Type B pancreatic cell (in vitro differentiated cells): ENCODE measurements at regions not wholly inside any gene's neighbourhood (a gene's known extent, or its start where the extent isn't known, plus 50 kb on each side); places are given as distances from the start of the nearest gene placed in this dataset.

Experiments used
- DNase-seq: peaks from one replicate; pipeline ENCODE4 v3.0.0; 2021; ENCODE audit warnings: mixed read lengths; ENCODE audit not compliant: unreplicated experiment; ENCODE audit errors: extremely low spot score
- H3K27ac Mint-ChIP-seq: 2 replicates; pipeline ENCODE4 v1.8.0; 2021; ENCODE audit warnings: mild to moderate bottlenecking, mixed read lengths
- H3K27me3 Mint-ChIP-seq: 2 replicates; pipeline ENCODE4 v1.8.0; 2021; ENCODE audit warnings: mixed read lengths
- H3K36me3 Mint-ChIP-seq: 2 replicates; pipeline ENCODE4 v1.8.0; 2021; ENCODE audit warnings: mixed read lengths
- H3K4me1 Mint-ChIP-seq: one replicate; pipeline ENCODE4 v1.8.0; 2021; ENCODE audit warnings: mixed read lengths; ENCODE audit not compliant: unreplicated experiment
- H3K4me3 Mint-ChIP-seq: 2 replicates; pipeline ENCODE4 v1.8.0; 2021; ENCODE audit warnings: mild to moderate bottlenecking, mixed read lengths
- H3K9me3 Mint-ChIP-seq: 2 replicates; pipeline ENCODE4 v1.8.0; 2021; ENCODE audit warnings: mixed read lengths
- CTCF ChIP-seq: fragments of 200-600 bp; sonication (generic); conservative IDR thresholded peaks from 2 replicates; pipeline ENCODE4 v1.5.0; 2021; ENCODE audit warnings: antibody characterized with exemption, mild to moderate bottlenecking

DNA sequence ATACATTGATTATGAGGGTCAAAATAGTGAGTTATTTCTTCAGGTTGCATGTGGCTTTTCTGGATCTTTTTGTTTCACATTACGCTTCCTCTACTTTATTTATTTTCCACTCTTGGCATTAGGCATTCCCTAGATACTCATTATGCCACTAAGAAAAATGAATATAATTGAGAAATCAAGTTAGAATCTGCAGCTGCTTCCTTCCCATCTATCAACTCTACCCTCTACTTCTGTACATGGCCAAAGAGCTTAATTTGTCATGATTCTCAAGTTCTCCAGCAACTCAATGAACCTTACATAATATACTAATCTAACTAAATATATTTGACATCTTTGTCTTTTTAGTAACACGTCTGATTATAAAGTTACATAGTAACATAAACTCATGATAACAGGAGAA, 598.1 kb upstream of the LRRTM4 start:
- Mint-ChIP-seq H3K4me3 (no peak overlapping the region), H3K9me3 (peaks cover 4% of the 10 kb centered on the region), H3K4me1 (no peaks in the 10 kb centered on the region), H3K36me3 (no peaks in the 10 kb centered on the region), H3K27ac (no peak overlapping the region), H3K27me3 (no peaks in the 10 kb centered on the region)
- no peak for DNase-seq
- TF ChIP-seq CTCF = no peak

DNA sequence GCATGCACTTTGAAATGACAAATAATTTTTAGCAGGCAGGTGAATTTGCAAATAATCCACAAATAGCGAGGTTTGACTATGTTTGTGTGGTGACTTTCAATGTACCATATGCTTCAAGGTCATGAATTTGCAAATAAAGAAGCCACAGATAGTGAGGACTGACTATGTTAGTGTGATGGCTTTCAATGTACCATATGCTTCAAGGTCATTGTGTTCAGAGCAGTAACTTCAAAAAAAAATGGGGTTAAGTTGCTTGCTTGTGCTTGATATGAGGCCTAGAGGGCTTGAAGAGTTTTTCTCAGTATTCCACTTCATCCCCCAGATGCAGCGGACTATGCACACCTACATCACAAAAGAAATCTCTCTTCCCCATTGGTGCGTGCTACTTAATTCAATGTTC, 602.9 kb upstream of the LRRTM4 start:
- Mint-ChIP-seq H3K27ac (no peak overlapping the region), H3K4me3 (no peak overlapping the region), H3K36me3 (no peaks in the 10 kb centered on the region), H3K9me3 (no peaks in the 10 kb centered on the region), H3K4me1 (no peaks in the 10 kb centered on the region), H3K27me3 (no peaks in the 10 kb centered on the region)
- no peak for DNase-seq
- TF ChIP-seq CTCF = no peak

GRCh38 chr2:78127424-78127823, 605.2 kb upstream of the LRRTM4 start:
- no peaks in the 10 kb centered on the region for H3K9me3 Mint-ChIP-seq

DNA sequence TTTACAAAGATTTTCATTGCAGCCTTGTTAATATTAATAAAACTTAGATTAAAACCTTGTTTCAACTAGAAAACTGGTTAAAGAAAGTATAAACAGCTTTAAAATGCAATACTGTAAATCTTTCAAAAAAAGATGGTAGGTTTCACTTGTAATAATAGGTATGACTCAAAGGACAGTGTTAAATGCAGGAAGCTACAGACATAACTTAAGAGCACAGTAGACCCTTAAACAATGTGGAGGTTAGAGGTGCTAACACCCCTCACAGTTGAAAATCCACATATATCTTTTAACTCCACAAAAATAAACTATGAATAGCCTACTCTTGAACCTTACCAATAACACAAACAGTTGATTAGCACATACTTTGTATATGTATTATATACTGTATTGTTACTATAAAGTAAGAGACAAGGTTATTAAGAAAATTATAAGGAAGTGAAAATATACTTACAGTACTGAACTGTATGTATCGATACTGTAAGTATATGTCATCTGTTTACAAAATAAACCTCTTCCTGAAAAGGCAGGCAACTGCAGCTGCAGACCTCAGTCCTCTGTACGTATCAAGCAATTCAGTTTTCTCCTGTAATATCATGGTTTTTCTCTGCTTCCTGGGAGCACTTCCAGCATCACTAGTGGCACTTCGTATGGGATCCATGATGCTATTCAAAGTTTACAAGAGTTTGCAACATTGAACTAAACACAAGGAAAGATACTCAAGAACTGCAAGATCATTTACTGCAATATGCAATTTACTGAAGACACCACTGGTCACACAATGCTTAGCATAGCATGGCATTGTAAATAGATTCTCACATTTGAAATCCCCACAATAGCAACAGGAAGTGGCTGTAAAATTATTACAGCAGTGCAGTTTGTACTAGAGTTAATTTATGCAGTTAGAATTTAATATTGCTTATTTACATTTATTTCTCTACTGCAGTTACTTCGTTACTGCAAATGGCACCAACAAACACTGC, 610.5 kb upstream of the LRRTM4 start:
- Mint-ChIP-seq H3K27me3 (no peaks in the 10 kb centered on the region), H3K9me3 (no peaks in the 10 kb centered on the region), H3K36me3 (no peaks in the 10 kb centered on the region), H3K4me1 (no peaks in the 10 kb centered on the region), H3K4me3 (no peak overlapping the region), H3K27ac (no peak overlapping the region)
- DNase-seq = no peak
- TF ChIP-seq CTCF = no peak

More at GRCh38 chr2:78127424-78127823, 605.2 kb upstream of the LRRTM4 start:
- TF ChIP-seq CTCF = no peak
- DNase-seq = no peak
- no peak overlapping the region for H3K27ac Mint-ChIP-seq
- no peaks in the 10 kb centered on the region for H3K27me3 Mint-ChIP-seq
- no peaks in the 10 kb centered on the region for H3K36me3 Mint-ChIP-seq
- no peak overlapping the region for H3K4me3 Mint-ChIP-seq
- no peaks in the 10 kb centered on the region for H3K4me1 Mint-ChIP-seq

DNA sequence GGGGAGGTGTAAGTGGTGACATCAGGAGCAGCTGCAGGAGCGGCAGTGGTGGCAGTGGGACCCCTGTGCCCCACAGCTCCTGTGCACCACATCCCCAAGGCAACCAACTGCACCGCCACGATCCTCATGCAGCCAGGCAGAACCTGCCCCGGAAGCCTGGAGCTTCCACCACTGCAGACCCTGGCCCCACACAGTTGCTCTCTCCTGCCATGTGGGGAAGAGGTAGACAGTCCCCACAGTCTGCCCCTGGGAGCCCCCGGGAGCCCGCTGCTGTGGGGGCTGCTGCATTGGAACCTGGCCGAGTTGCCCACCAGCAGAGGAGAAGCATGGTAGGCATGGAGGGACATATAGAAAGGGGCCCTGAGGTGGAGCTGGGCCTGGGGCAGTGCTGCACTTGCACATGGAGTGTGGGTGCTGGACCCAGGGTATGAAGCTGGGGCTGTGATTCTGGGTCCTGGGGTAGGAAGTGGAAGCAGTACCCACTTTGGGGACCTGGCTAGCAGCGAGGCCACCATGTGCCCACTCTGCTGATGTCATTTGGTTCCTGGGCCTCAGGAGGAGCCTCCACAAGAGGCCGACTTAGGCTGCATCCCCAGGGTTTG, 623.3 kb upstream of the LRRTM4 start:
- DNase-seq = no peak
- Mint-ChIP-seq H3K4me3 (no peak overlapping the region), H3K9me3 (no peaks in the 10 kb centered on the region), H3K27ac (no peak overlapping the region), H3K36me3 (no peaks in the 10 kb centered on the region), H3K27me3 (no peaks in the 10 kb centered on the region), H3K4me1 (no peaks in the 10 kb centered on the region)
- no peak for TF ChIP-seq CTCF
